GM12878 (cell line): ENCODE measurements at regions not wholly inside any gene's neighbourhood (a gene's known extent, or its start where the extent isn't known, plus 50 kb on each side); places are given as distances from the start of the nearest gene placed in this dataset.

ENCODE experiments used
- ATAC-seq: fragments of 200-7000 bp; cut with Tn5 transposase; 3 replicates; pipeline ENCODE4 v1.9.1; 2020; ENCODE audit warnings: mild to moderate bottlenecking, moderate library complexity
- BruUV-seq: library from RNA; stranded (reverse); fragments of 400-500 nt; replicated peaks from 2 replicates; lab custom pipeline; 2021; lab: Mats Ljungman, UMichigan
- CTCF ChIA-PET: fragments of 300-600 bp; sonication (Branson Sonifier 250); formaldehyde crosslinking; extraction: SDS; loops from one replicate; lab custom pipeline; 2021; ENCODE audit warnings: inconsistent platforms; lab: Yijun Ruan, JAX
- POLR2A ChIA-PET: fragments of 350-600 bp; formaldehyde crosslinking; extraction: SDS; loops from one replicate; lab custom pipeline; 2021; ENCODE audit warnings: inconsistent platforms; lab: Charles Lee
- RAD21 ChIA-PET: fragments of 300-600 bp; sonication (Branson Sonifier 250); formaldehyde crosslinking; loops from one replicate; lab custom pipeline; 2023; ENCODE audit warnings: antibody characterized with exemption; ENCODE audit not compliant: unreplicated experiment; lab: Charles Lee
- SMC1A ChIA-PET: fragments of 300-600 bp; sonication (Branson Sonifier 250); formaldehyde crosslinking; loops from one replicate; lab custom pipeline; 2023; ENCODE audit not compliant: unreplicated experiment, uncharacterized antibody; lab: Charles Lee
- DNase-seq: peaks from one replicate; pipeline ENCODE4 v3.0.0-alpha.2; 2011; ENCODE audit warnings: low read depth, low spot score
- FAIRE-seq: peaks from 3 replicates; lab custom pipeline; 2011; peaks lifted over from hg19 to GRCh38; lab: Jason Lieb, UNC
- H2AFZ ChIP-seq: 2 replicates; pipeline ENCODE4 v1.6.0; 2011; ENCODE audit warnings: low read depth, low read length, control low read depth; ENCODE audit not compliant: control insufficient read depth
- H3K27ac ChIP-seq: 2 replicates; pipeline ENCODE4 v1.5.1; 2011; ENCODE audit warnings: control low read depth; ENCODE audit not compliant: control insufficient read depth, insufficient read depth
- H3K27me3 ChIP-seq, 2 experiments: replicated peaks in 1 of 2; 2 replicates each; pipeline versions ENCODE4 v1.6.0 to v1.6.1; 2011; ENCODE audit warnings: low read length in 1 of 2; ENCODE audit not compliant: control insufficient read depth in 2 of 2, insufficient read depth in 2 of 2
- H3K36me3 ChIP-seq, 2 experiments: 2 replicates each; pipeline ENCODE4 v1.5.1; 2011; ENCODE audit warnings: low read length in 1 of 2; ENCODE audit not compliant: control insufficient read depth in 2 of 2, insufficient read depth in 2 of 2
- H3K4me1 ChIP-seq: 2 replicates; pipeline ENCODE4 v1.6.1; 2011; ENCODE audit warnings: mild to moderate bottlenecking, low read length, moderate library complexity, mixed read lengths; ENCODE audit not compliant: control insufficient read depth, insufficient read depth
- H3K4me2 ChIP-seq: 2 replicates; pipeline ENCODE4 v1.6.0; 2011; ENCODE audit warnings: control low read depth; ENCODE audit not compliant: control insufficient read depth, insufficient read depth
- H3K4me3 ChIP-seq: fragments of 200-600 bp; sonication (generic); 2 replicates; pipeline ENCODE4 v1.5.1; 2016
- H3K79me2 ChIP-seq: 2 replicates; pipeline ENCODE4 v1.6.0; 2011; ENCODE audit warnings: low read length; ENCODE audit not compliant: control insufficient read depth, insufficient read depth
- H3K9ac ChIP-seq: 2 replicates; pipeline ENCODE4 v1.8.0; 2011; ENCODE audit warnings: low read length, control low read depth, mixed read lengths; ENCODE audit not compliant: control insufficient read depth, insufficient read depth
- H3K9me3 ChIP-seq: replicated peaks from 3 replicates; pipeline ENCODE4 v1.5.1; 2011; ENCODE audit warnings: mild to moderate bottlenecking, low read length; ENCODE audit not compliant: control insufficient read depth, insufficient read depth
- H4K20me1 ChIP-seq: 2 replicates; pipeline ENCODE4 v1.6.0; 2011; ENCODE audit not compliant: control insufficient read depth, insufficient read depth
- BMI1 ChIP-seq: fragments of 450-650 bp; IDR thresholded peaks from 2 replicates; pipeline ENCODE4 v1.6.1; 2016; ENCODE audit warnings: mild to moderate bottlenecking, moderate library complexity, borderline replicate concordance
- CHD2 ChIP-seq: IDR thresholded peaks from 2 replicates; pipeline ENCODE4 v1.6.1; 2011; ENCODE audit warnings: low read depth, low read length, improper control_type of control experiment, borderline replicate concordance
- FOXM1 ChIP-seq: IDR thresholded peaks from 2 replicates; pipeline ENCODE4 v1.6.1; 2012; ENCODE audit warnings: low read depth, mild to moderate bottlenecking, inconsistent platforms, low read length, moderate library complexity
- GABPA ChIP-seq: IDR thresholded peaks from 2 replicates; pipeline ENCODE4 v1.6.1; 2014; ENCODE audit warnings: antibody characterized with exemption, low read depth, mild to moderate bottlenecking, inconsistent platforms
- HDGF ChIP-seq: fragments of 450-650 bp; IDR thresholded peaks from 2 replicates; pipeline ENCODE4 v1.6.1; 2016; ENCODE audit warnings: antibody characterized with exemption
- IRF4 ChIP-seq: IDR thresholded peaks from 2 replicates; pipeline ENCODE4 v1.6.1; 2011; ENCODE audit warnings: low read depth, low read length
- MEF2A ChIP-seq: IDR thresholded peaks from 2 replicates; pipeline ENCODE4 v1.6.1; 2011; ENCODE audit warnings: low read depth, mild to moderate bottlenecking, low read length, moderate library complexity; ENCODE audit not compliant: insufficient read depth
- POLR2A ChIP-seq: IDR thresholded peaks from 2 replicates; pipeline ENCODE4 v1.6.1; 2011; ENCODE audit warnings: low read depth, mild to moderate bottlenecking, low read length
- RAD51 ChIP-seq: fragments of 450-650 bp; IDR thresholded peaks from 2 replicates; pipeline ENCODE4 v1.6.1; 2016; ENCODE audit warnings: moderate library complexity, mild to moderate bottlenecking, inconsistent platforms
- RELA ChIP-seq: fragments of 450-650 bp; IDR thresholded peaks from 2 replicates; pipeline ENCODE4 v1.8.0; 2014; ENCODE audit warnings: borderline replicate concordance; ENCODE audit not compliant: partially characterized antibody
- SREBF2 ChIP-seq: IDR thresholded peaks from 2 replicates; pipeline ENCODE4 v1.6.1; 2012; ENCODE audit warnings: mild to moderate bottlenecking, low read length
- SUPT20H ChIP-seq: IDR thresholded peaks from 2 replicates; pipeline ENCODE4 v1.6.1; 2011; ENCODE audit warnings: low read depth, mild to moderate bottlenecking, low read length, moderate library complexity, borderline replicate concordance; ENCODE audit not compliant: control insufficient read depth
- TCF3 ChIP-seq: IDR thresholded peaks from 2 replicates; pipeline ENCODE4 v1.6.1; 2012; ENCODE audit warnings: low read depth, mild to moderate bottlenecking, low read length, borderline replicate concordance; ENCODE audit not compliant: insufficient read depth
- WGBS: methylation state at CpG from one replicate; pipeline ENCODE4 v1.1.6; 2016; ENCODE audit warnings: low lambda C conversion rate; ENCODE audit not compliant: insufficient replicate concordance, insufficient coverage; ENCODE audit errors: missing lambda C conversion rate; 5-methylcytosine and 5-hydroxymethylcytosine counted together
- in situ Hi-C: fragments of 300-500 bp; cut with MboI; formaldehyde crosslinking; loops from 9 replicates; pipeline ENCODE4 v1.14.3; 2018; ENCODE audit warnings: mixed read lengths
- intact Hi-C: fragments of 100-400 bp; cut with micrococcal nuclease; formaldehyde crosslinking; loops from one replicate; pipeline ENCODE4 v1.14.2; 2022; ENCODE audit not compliant: unreplicated experiment
- TF ChIP-seq, protein P1 (sequence below): IDR thresholded peaks from 2 replicates; pipeline ENCODE4 v1.6.1; 2011; ENCODE audit warnings: borderline replicate concordance, low read depth, mild to moderate bottlenecking, moderate library complexity, mixed read lengths, low read length; ENCODE audit not compliant: insufficient read depth; ENCODE audit errors: extremely low read length
- TF ChIP-seq, protein P2 (sequence below): IDR thresholded peaks from 2 replicates; pipeline ENCODE4 v1.6.1; 2012; ENCODE audit warnings: low read length, inconsistent platforms
- TF ChIP-seq, protein P3 (sequence below): IDR thresholded peaks from 2 replicates; pipeline ENCODE4 v1.6.1; 2011; ENCODE audit warnings: low read depth, low read length, improper control_type of control experiment, borderline replicate concordance
- TF ChIP-seq, protein P4 (sequence below): fragments of 450-650 bp; IDR thresholded peaks from 2 replicates; pipeline ENCODE4 v1.6.1; 2017; ENCODE audit warnings: low read depth, mild to moderate bottlenecking, moderate library complexity

DNA sequence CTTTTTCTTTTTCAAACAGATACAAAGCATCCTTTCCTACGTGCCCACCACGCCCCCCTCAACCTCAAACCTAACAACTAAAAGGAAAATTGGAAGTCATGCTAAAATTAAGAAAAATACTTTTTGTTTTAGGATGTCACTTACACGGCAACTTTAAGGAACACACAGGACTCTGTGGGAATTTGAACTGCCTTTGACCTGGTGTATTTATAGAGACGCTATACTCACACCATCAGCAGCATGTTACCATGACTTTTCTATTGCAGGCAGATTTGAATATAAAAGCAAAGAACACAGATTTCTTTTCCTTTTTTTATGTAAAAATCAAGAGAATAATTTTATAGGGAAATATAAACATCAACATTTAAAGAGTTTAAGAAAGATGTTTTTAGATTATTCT lies 198.2 kb downstream of the SIPA1L2 start:
- Histone ChIP-seq H3K36me3 (no peaks in the 10 kb centered on the region), H3K27ac (no peak overlapping the region), H3K4me2 (no peak overlapping the region), H3K27me3 (no peaks in the 10 kb centered on the region), H3K4me1 (no peaks in the 10 kb centered on the region), H4K20me1 (no peaks in the 10 kb centered on the region), H3K79me2 (no peaks in the 10 kb centered on the region), H3K9ac (no peak overlapping the region), H2AFZ (no peak overlapping the region), H3K4me3 (no peak overlapping the region), H3K9me3 (no peaks in the 10 kb centered on the region)
- 33% methylated on average over 4 of the region's 4 CpGs for WGBS
- in situ Hi-C loops = no loop called here
- intact Hi-C loops = no loop called here
- DNase-seq (no peak), FAIRE-seq (no peak), ATAC-seq (no peak)
- TF ChIP-seq SREBF2 (no peak), MEF2A (no peak), TCF3 (no peak), SUPT20H (no peak), RAD51 (no peak), CHD2 (no peak), RELA (no peak), BMI1 (no peak), FOXM1 (no peak), POLR2A (no peak), HDGF (no peak), IRF4 (no peak), GABPA (no peak)
- TF ChIP-seq, protein P1, sequence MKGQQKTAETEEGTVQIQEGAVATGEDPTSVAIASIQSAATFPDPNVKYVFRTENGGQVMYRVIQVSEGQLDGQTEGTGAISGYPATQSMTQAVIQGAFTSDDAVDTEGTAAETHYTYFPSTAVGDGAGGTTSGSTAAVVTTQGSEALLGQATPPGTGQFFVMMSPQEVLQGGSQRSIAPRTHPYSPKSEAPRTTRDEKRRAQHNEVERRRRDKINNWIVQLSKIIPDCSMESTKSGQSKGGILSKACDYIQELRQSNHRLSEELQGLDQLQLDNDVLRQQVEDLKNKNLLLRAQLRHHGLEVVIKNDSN = no peak
- TF ChIP-seq, protein P2, sequence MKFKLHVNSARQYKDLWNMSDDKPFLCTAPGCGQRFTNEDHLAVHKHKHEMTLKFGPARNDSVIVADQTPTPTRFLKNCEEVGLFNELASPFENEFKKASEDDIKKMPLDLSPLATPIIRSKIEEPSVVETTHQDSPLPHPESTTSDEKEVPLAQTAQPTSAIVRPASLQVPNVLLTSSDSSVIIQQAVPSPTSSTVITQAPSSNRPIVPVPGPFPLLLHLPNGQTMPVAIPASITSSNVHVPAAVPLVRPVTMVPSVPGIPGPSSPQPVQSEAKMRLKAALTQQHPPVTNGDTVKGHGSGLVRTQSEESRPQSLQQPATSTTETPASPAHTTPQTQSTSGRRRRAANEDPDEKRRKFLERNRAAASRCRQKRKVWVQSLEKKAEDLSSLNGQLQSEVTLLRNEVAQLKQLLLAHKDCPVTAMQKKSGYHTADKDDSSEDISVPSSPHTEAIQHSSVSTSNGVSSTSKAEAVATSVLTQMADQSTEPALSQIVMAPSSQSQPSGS = no peak
- TF ChIP-seq, protein P3, sequence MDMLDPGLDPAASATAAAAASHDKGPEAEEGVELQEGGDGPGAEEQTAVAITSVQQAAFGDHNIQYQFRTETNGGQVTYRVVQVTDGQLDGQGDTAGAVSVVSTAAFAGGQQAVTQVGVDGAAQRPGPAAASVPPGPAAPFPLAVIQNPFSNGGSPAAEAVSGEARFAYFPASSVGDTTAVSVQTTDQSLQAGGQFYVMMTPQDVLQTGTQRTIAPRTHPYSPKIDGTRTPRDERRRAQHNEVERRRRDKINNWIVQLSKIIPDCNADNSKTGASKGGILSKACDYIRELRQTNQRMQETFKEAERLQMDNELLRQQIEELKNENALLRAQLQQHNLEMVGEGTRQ = no peak
- TF ChIP-seq, protein P4, sequence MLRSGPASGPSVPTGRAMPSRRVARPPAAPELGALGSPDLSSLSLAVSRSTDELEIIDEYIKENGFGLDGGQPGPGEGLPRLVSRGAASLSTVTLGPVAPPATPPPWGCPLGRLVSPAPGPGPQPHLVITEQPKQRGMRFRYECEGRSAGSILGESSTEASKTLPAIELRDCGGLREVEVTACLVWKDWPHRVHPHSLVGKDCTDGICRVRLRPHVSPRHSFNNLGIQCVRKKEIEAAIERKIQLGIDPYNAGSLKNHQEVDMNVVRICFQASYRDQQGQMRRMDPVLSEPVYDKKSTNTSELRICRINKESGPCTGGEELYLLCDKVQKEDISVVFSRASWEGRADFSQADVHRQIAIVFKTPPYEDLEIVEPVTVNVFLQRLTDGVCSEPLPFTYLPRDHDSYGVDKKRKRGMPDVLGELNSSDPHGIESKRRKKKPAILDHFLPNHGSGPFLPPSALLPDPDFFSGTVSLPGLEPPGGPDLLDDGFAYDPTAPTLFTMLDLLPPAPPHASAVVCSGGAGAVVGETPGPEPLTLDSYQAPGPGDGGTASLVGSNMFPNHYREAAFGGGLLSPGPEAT = no peak
- SMC1A ChIA-PET = no interaction called here
- RAD21 ChIA-PET = no interaction called here
- CTCF ChIA-PET = no interaction called here
- BruUV-seq = no TSS peak
- POLR2A ChIA-PET = no interaction called here
